ENCODE measurements at regions not wholly inside any gene's neighbourhood (a gene's known extent, or its start where the extent isn't known, plus 50 kb on each side); places are given as distances from the start of the nearest gene placed in this dataset.

DNA sequence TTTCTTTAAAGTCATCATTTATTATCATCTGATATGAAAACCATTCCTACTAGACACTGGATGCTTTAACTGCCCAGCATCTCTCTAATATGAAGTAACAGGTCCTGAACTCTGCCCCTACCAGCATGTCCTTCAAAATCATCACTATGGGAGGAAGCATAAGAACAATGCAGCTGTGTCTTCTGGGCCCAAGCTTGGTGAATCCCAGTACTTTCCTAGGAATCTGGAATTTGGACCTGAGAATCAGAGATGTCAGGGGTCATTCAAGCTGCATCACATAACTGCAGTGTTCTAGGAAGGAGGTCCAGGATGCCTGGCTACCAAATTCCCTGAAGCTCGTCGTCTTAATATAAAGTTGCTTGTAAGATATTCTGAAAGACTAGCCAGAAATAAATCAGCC is 182.7 kb downstream of the AHR start:
- Mint-ChIP-seq H3K4me1 (ENCODE audit: low read depth) (no peaks in the 10 kb centered on the region), H3K9me3 (ENCODE audit: low read depth) (no peaks in the 10 kb centered on the region), H3K27me3 (ENCODE audit: low read depth) (no peaks in the 10 kb centered on the region), H3K27ac (ENCODE audit: unreplicated experiment) (no peak overlapping the region), H3K4me3 (ENCODE audit: unreplicated experiment) (no peak overlapping the region), H3K36me3 (ENCODE audit: low read depth) (no peaks in the 10 kb centered on the region)
- no peak for DNase-seq (ENCODE audit: low spot score)
- no peak for TF ChIP-seq CTCF (IDR thresholded peaks at IDR 0.05)

GRCh38 chr7:17485368-17485767 is 186.9 kb downstream of the AHR start:
- H3K9me3 Mint-ChIP-seq (ENCODE audit: low read depth), result no peaks in the 10 kb centered on the region
- H3K27me3 Mint-ChIP-seq (ENCODE audit: low read depth), result no peaks in the 10 kb centered on the region
- H3K4me3 Mint-ChIP-seq (ENCODE audit: unreplicated experiment), result no peak overlapping the region
- no peak for DNase-seq (ENCODE audit: low spot score)
- no peaks in the 10 kb centered on the region for H3K4me1 Mint-ChIP-seq (ENCODE audit: low read depth)
- no peaks in the 10 kb centered on the region for H3K36me3 Mint-ChIP-seq (ENCODE audit: low read depth)
- no peak overlapping the region for H3K27ac Mint-ChIP-seq (ENCODE audit: unreplicated experiment)
- TF ChIP-seq CTCF (IDR thresholded peaks at IDR 0.05), result no peak

- DNase-seq (ENCODE audit: low spot score), result no peak
- TF ChIP-seq CTCF (IDR thresholded peaks at IDR 0.05), result no peak
- H3K27me3 Mint-ChIP-seq (ENCODE audit: low read depth), result no peaks in the 10 kb centered on the region
Measured at GRCh38 chr7:17485904-17486303, 187.5 kb downstream of the AHR start.

DNA sequence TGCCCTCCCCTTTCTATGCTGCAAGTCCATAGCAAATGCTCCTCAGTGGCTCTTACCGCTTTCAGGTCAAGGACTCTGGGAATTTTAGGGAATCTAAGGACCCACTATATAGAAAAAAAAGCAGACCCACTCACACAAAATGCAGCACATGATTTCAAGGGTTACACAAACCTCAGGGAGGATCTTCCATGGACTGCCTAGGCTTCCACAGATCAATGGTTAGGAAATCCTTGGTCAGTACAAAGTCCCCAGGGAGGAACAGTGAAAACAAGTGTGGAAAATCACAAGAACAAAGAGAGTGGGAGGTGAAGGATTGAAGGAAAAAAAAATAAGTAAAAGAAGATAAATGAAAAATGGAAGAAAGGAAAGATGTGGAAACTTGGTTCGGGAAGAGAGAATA is 188.4 kb downstream of the AHR start:
- Mint-ChIP-seq H3K9me3 (ENCODE audit: low read depth) (no peaks in the 10 kb centered on the region), H3K36me3 (ENCODE audit: low read depth) (no peaks in the 10 kb centered on the region), H3K4me3 (ENCODE audit: unreplicated experiment) (no peak overlapping the region), H3K27ac (ENCODE audit: unreplicated experiment) (no peak overlapping the region), H3K27me3 (ENCODE audit: low read depth) (no peaks in the 10 kb centered on the region), H3K4me1 (ENCODE audit: low read depth) (no peaks in the 10 kb centered on the region)
- TF ChIP-seq CTCF (IDR thresholded peaks at IDR 0.05), result no peak
- DNase-seq (ENCODE audit: low spot score), result no peak

More at GRCh38 chr7:17485904-17486303, 187.5 kb downstream of the AHR start:
- H3K36me3 Mint-ChIP-seq (ENCODE audit: low read depth), result no peaks in the 10 kb centered on the region
- H3K4me1 Mint-ChIP-seq (ENCODE audit: low read depth), result no peaks in the 10 kb centered on the region
- H3K9me3 Mint-ChIP-seq (ENCODE audit: low read depth), result no peaks in the 10 kb centered on the region
- no peak overlapping the region for H3K27ac Mint-ChIP-seq (ENCODE audit: unreplicated experiment)
- H3K4me3 Mint-ChIP-seq (ENCODE audit: unreplicated experiment), result no peak overlapping the region

DNA sequence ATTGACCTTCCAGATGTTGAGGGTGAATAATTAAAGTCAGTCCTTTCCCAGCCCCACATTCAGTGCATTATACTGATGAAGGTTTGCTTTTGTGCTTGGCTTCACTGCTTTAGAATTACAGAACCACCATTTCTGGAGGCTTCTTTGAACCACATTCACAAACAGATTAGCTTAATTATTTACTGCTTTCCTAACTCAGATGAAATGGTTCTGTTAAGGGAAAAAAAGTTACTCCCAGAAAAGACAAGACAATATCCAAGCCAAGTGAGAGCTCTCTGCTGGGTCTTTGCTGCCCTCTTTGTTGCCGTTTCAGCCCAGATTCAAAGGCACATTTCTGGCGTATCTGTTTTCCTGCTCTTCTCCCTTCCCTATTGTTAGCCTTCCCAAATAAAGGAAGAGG is 188.9 kb downstream of the AHR start:
- Mint-ChIP-seq H3K4me3 (ENCODE audit: unreplicated experiment) (no peak overlapping the region), H3K27me3 (ENCODE audit: low read depth) (no peaks in the 10 kb centered on the region), H3K4me1 (ENCODE audit: low read depth) (no peaks in the 10 kb centered on the region), H3K27ac (ENCODE audit: unreplicated experiment) (no peak overlapping the region), H3K36me3 (ENCODE audit: low read depth) (no peaks in the 10 kb centered on the region), H3K9me3 (ENCODE audit: low read depth) (no peaks in the 10 kb centered on the region)
- no peak for DNase-seq (ENCODE audit: low spot score)
- TF ChIP-seq CTCF (IDR thresholded peaks at IDR 0.05), result no peak

Measured in chondrocyte (in vitro differentiated cells).